Neural cell (in vitro differentiated cells): ENCODE measurements at regions not wholly inside any gene's neighbourhood (a gene's known extent, or its start where the extent isn't known, plus 50 kb on each side); places are given as distances from the start of the nearest gene placed in this dataset.

Source experiments
- CTCF ChIP-seq: fragments of 450-650 bp; IDR thresholded peaks from 2 replicates; pipeline ENCODE4 v1.5.1; 2014; ENCODE audit warnings: antibody characterized with exemption, mild to moderate bottlenecking, moderate library complexity; ENCODE audit not compliant: poor library complexity, severe bottlenecking
- POLR2AphosphoS5 ChIP-seq: IDR thresholded peaks from 2 replicates; pipeline ENCODE4 v1.6.1; 2012

- no peak for TF ChIP-seq CTCF
- no peak for TF ChIP-seq POLR2AphosphoS5
These were observed 186.3 kb upstream of the VSTM2A start for GRCh38 chr7:54355842-54356241.
